ENCODE measurements at regions not wholly inside any gene's neighbourhood (a gene's known extent, or its start where the extent isn't known, plus 50 kb on each side); places are given as distances from the start of the nearest gene placed in this dataset.

DNA sequence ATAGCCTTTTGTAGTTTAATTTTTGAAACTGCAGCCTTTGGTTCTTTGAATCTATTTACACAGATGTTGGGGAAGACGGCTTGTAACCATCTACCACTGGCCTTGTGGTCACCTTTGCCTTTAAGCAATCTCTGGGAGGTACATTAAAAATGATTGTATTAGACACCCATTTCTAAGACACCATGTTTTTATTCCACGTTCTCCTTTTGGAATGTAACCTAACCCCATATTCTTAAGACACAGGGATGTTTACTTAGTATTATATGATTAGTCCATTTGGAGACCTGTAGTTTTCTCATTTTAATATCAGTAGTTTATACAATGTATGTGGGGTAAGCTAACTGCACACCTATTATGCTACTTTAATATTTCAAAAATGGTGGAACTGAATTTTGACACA is 175.1 kb upstream of the PLSCR5 start:
- TF ChIP-seq POLR2A (IDR thresholded peaks at IDR 0.05; ENCODE audit: low read depth, low read length) = no peak
- TF ChIP-seq POLR2AphosphoS5 (IDR thresholded peaks at IDR 0.05; ENCODE audit: low read depth, low read length) = no peak
- TF ChIP-seq TAF1 (IDR thresholded peaks at IDR 0.05; ENCODE audit: low read depth, low read length) = no peak
- no peak for TF ChIP-seq SPI1 (IDR thresholded peaks at IDR 0.05; ENCODE audit: low read depth, low read length)

Measured in GM12891 (cell line).